Keratinocyte (primary cell): ENCODE measurements at regions not wholly inside any gene's neighbourhood (a gene's known extent, or its start where the extent isn't known, plus 50 kb on each side); places are given as distances from the start of the nearest gene placed in this dataset.

Experiments used
- DNase-seq: peaks from one replicate; pipeline ENCODE4 v3.0.0-alpha.2; 2011; ENCODE audit warnings: low read depth, missing footprints, low spot score
- FAIRE-seq: peaks from 2 replicates; lab custom pipeline; 2011; peaks lifted over from hg19 to GRCh38; lab: Jason Lieb, UNC
- H2AFZ ChIP-seq: 2 replicates; pipeline ENCODE4 v1.6.0; 2012; ENCODE audit warnings: low read length, control low read depth, inconsistent platforms; ENCODE audit not compliant: control insufficient read depth
- H3K27ac ChIP-seq: 2 replicates; pipeline ENCODE4 v1.5.1; 2011; ENCODE audit warnings: low read length; ENCODE audit not compliant: control insufficient read depth, insufficient read depth
- H3K27me3 ChIP-seq: 3 replicates; pipeline ENCODE4 v1.6.0; 2011; ENCODE audit warnings: low read length; ENCODE audit not compliant: control insufficient read depth, insufficient read depth; ENCODE audit errors: extremely low read depth
- H3K36me3 ChIP-seq, 2 experiments: 2 replicates in 1 of 2; 3 replicates in 1 of 2; pipeline ENCODE4 v1.5.1; 2011; ENCODE audit warnings: low read length in 2 of 2, mild to moderate bottlenecking in 1 of 2; ENCODE audit not compliant: control insufficient read depth in 2 of 2, insufficient read depth in 2 of 2; ENCODE audit errors: extremely low read depth in 1 of 2
- H3K4me1 ChIP-seq: 3 replicates; pipeline ENCODE4 v1.5.1; 2011; ENCODE audit warnings: low read length; ENCODE audit not compliant: control insufficient read depth, insufficient read depth; ENCODE audit errors: extremely low read depth
- H3K4me2 ChIP-seq: 3 replicates; pipeline ENCODE4 v1.6.0; 2011; ENCODE audit warnings: low read depth, low read length; ENCODE audit not compliant: control insufficient read depth, insufficient read depth; ENCODE audit errors: extremely low read depth
- H3K4me3 ChIP-seq, 3 experiments: fragments of 200-600 bp in 1 of 3; sonication (generic) in 1 of 3; 2 replicates in 2 of 3; 3 replicates in 1 of 3; pipeline ENCODE4 v1.5.1; 2011 to 2016; ENCODE audit warnings: low read length in 3 of 3, mild to moderate bottlenecking in 3 of 3, control low read depth in 2 of 3, inconsistent platforms in 1 of 3, low read depth in 1 of 3, mixed read lengths in 1 of 3, mixed run types in 1 of 3, moderate library complexity in 1 of 3; ENCODE audit not compliant: control insufficient read depth in 2 of 3, insufficient read depth in 2 of 3; ENCODE audit errors: extremely low read depth in 1 of 3
- H3K79me2 ChIP-seq: 2 replicates; pipeline ENCODE4 v1.6.0; 2012; ENCODE audit warnings: low read length; ENCODE audit not compliant: control insufficient read depth, insufficient read depth
- H3K9ac ChIP-seq: 3 replicates; pipeline ENCODE4 v1.6.0; 2011; ENCODE audit warnings: low read length; ENCODE audit not compliant: control insufficient read depth, insufficient read depth; ENCODE audit errors: extremely low read depth
- H3K9me1 ChIP-seq: 3 replicates; pipeline ENCODE4 v1.6.0; 2011; ENCODE audit warnings: low read length; ENCODE audit not compliant: control insufficient read depth, insufficient read depth; ENCODE audit errors: extremely low read depth
- H3K9me3 ChIP-seq: 2 replicates; pipeline ENCODE4 v1.5.1; 2012; ENCODE audit warnings: low read depth, low read length; ENCODE audit not compliant: control insufficient read depth
- H4K20me1 ChIP-seq: 3 replicates; pipeline ENCODE4 v1.6.0; 2011; ENCODE audit warnings: low read length; ENCODE audit not compliant: control insufficient read depth, insufficient read depth; ENCODE audit errors: extremely low read depth
- CTCF ChIP-seq, 3 experiments: IDR thresholded peaks in 1 of 3; conservative IDR thresholded peaks in 1 of 3; optimal IDR thresholded peaks in 1 of 3; 2 replicates in 2 of 3; 3 replicates in 1 of 3; pipeline versions ENCODE3 to v1.5.1; 2011; ENCODE audit warnings: low read length in 3 of 3, mild to moderate bottlenecking in 3 of 3, moderate library complexity in 2 of 3, control low read depth in 1 of 3, inconsistent platforms in 1 of 3; ENCODE audit not compliant: insufficient read depth in 2 of 3; ENCODE audit errors: extremely low read depth in 1 of 3
- EZH2 ChIP-seq: IDR thresholded peaks from one replicate; pipeline ENCODE4 v1.6.1; 2012; ENCODE audit warnings: inconsistent platforms, mild to moderate bottlenecking, low read length, moderate library complexity
- dilution Hi-C: fragments of 300-500 bp; cut with MboI; formaldehyde crosslinking; loops from one replicate; pipeline ENCODE4 v1.7.0; 2020; ENCODE audit warnings: low sequenced_read_pairs; ENCODE audit not compliant: extremely low pct_ligation_motif_present

GRCh38 chr11:45428541-45429230 is 142.5 kb upstream of the SYT13 start:
- no peak overlapping the region for H3K4me2 ChIP-seq
- H3K79me2 ChIP-seq: no peaks in the 10 kb centered on the region
- no peak overlapping the region for H3K27ac ChIP-seq
- H4K20me1 ChIP-seq: no peaks in the 10 kb centered on the region
- H3K36me3 ChIP-seq: no peaks in the 10 kb centered on the region
- no peak overlapping the region for H3K9ac ChIP-seq
- H3K4me3 ChIP-seq: no peak overlapping the region
- no peaks in the 10 kb centered on the region for H3K27me3 ChIP-seq
- no peaks in the 10 kb centered on the region for H3K4me1 ChIP-seq
- FAIRE-seq: no peak
- dilution Hi-C loops: no loop called here
- DNase-seq: no peak
- TF ChIP-seq CTCF (optimal IDR thresholded peaks at IDR 0.05 in 1 of 3, IDR thresholded peaks at IDR 0.05 in 1 of 3, conservative IDR thresholded peaks at IDR 0.05 in 1 of 3; ENCODE audit: extremely low read depth in 1 of 3, insufficient read depth in 2 of 3, low read length in 3 of 3): no peak
- TF ChIP-seq EZH2: no peak
- no peak overlapping the region for H2AFZ ChIP-seq
- H3K9me1 ChIP-seq: no peaks in the 10 kb centered on the region
- no peaks in the 10 kb centered on the region for H3K9me3 ChIP-seq

GRCh38 chr11:45428116-45428515 is 142.0 kb upstream of the SYT13 start:
- Histone ChIP-seq H3K4me1 (no peaks in the 10 kb centered on the region), H3K9ac (no peak overlapping the region), H3K27me3 (no peaks in the 10 kb centered on the region), H3K4me3 (no peak overlapping the region), H2AFZ (no peak overlapping the region), H3K9me3 (no peaks in the 10 kb centered on the region), H4K20me1 (no peaks in the 10 kb centered on the region), H3K79me2 (no peaks in the 10 kb centered on the region), H3K27ac (no peak overlapping the region), H3K9me1 (no peaks in the 10 kb centered on the region), H3K4me2 (no peak overlapping the region), H3K36me3 (no peaks in the 10 kb centered on the region)
- no peak for TF ChIP-seq CTCF (optimal IDR thresholded peaks at IDR 0.05 in 1 of 3, IDR thresholded peaks at IDR 0.05 in 1 of 3, conservative IDR thresholded peaks at IDR 0.05 in 1 of 3; ENCODE audit: extremely low read depth in 1 of 3, insufficient read depth in 2 of 3, low read length in 3 of 3)
- no peak for TF ChIP-seq EZH2
- dilution Hi-C loops: no loop called here
- FAIRE-seq (no peak), DNase-seq (no peak)
